Pancreas (tissue), 10 donors: ENCODE measurements at regions not wholly inside any gene's neighbourhood (a gene's known extent, or its start where the extent isn't known, plus 50 kb on each side); places are given as distances from the start of the nearest gene placed in this dataset.

ENCODE experiments used
- ATAC-seq, 4 donors: fragments of 200-7000 bp; cut with Tn5 transposase; one replicate each; pipeline versions ENCODE4 v1.8.0 to v1.9.1; 2020; ENCODE audit warnings: mild to moderate bottlenecking in 4 of 4, moderate library complexity in 4 of 4
- DNase-seq, 6 donors: peaks; one replicate each; pipeline ENCODE4 v3.0.0-alpha.2; 2020
- FAIRE-seq: peaks from 2 replicates; lab custom pipeline; 2012; peaks lifted over from hg19 to GRCh38; lab: Jason Lieb, UNC
- H3K27ac ChIP-seq, 4 donors: fragments of 200-600 bp; sonication (generic); 1 replicate in 3 of 4; 2 replicates in 1 of 4; pipeline versions ENCODE4 v1.5.0 to v1.8.0; 2020
- H3K27me3 ChIP-seq, 4 donors: fragments of 200-600 bp; one replicate each; pipeline ENCODE4 v1.8.0; 2021
- H3K36me3 ChIP-seq, 3 donors: fragments of 200-600 bp; sonication (generic) in 1 of 3; one replicate each; pipeline versions ENCODE4 v1.5.0 to v1.8.0; 2020 to 2021
- H3K4me1 ChIP-seq, 3 donors: fragments of 200-600 bp; one replicate each; pipeline ENCODE4 v1.8.0; 2021
- H3K4me3 ChIP-seq, 4 donors: fragments of 200-600 bp; sonication (generic) in 2 of 4; one replicate each; pipeline versions ENCODE4 v1.5.0 to v1.8.0; 2020 to 2021
- H3K9me3 ChIP-seq, 4 donors: fragments of 200-600 bp; one replicate each; pipeline ENCODE4 v1.8.0; 2021
- WGBS, 2 donors: extraction: QIAGEN DNeasy Blood & Tissue Kit; methylation state at CpG; one replicate each; pipeline ENCODE4 v1.1.7; 2013; 5-methylcytosine and 5-hydroxymethylcytosine counted together
- intact Hi-C, 3 donors: fragments of 100-400 bp; cut with DNase I; formaldehyde crosslinking; loops; one replicate each; pipeline versions ENCODE4 v1.11.1 to v1.14.2; 2022
- TF ChIP-seq, protein P1 (sequence below), 4 donors: fragments of 200-600 bp; sonication (generic) in 3 of 4; IDR thresholded peaks; one replicate each; pipeline versions ENCODE4 v1.5.0 to v1.8.0; 2021; ENCODE audit warnings: antibody characterized with exemption in 4 of 4
- donor health status: healthy with polysubstance abuse.
- donor health status: DM: no; HTN: no; CAD: no; lungs with moderate emphysema.
- donor health status: DM: no; HTN: no; CAD: no.
- donor health status: control.
- donor health status: control.
- donor health status: Bipolar disorder and iron deficiency.
- donor health status: DM: yes; HTN: yes; CAD: no.
- donor health status: DM: no; HTN: no; CAD: no.
- donor health status: DM: no; HTN: no; CAD: no.
- donor health status: DM: yes; HTN: yes; CAD: no.

DNA sequence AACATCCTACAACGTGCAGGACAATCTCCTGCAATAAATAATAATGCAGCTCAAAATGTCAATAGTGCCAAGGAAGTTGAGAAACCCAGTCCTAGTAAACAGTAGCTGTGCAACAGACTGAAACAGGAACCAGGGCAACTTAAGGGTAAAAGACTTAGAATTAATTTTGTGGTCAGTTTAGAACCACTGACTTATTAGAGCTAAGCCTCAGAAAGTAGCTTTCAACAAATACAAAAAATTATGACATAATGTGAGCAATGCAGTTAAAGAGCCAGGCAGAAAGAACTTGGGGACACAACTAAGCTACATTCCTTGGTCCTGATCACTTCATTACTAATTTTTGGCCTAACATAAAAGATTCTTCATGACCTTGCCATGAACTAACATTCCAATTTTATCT, 195.4 kb downstream of the MACC1 start:
- 21 to 22% methylated on average over 1 of the region's 1 CpG for WGBS, 2 donors
- Histone ChIP-seq H3K4me3 (no peak overlapping the region), H3K4me1 (no peaks in the 10 kb centered on the region), H3K27ac (no peak overlapping the region), H3K27me3 (no peaks in the 10 kb centered on the region), H3K36me3 (no peaks in the 10 kb centered on the region), H3K9me3 (no peaks in the 10 kb centered on the region)
- no peak for ATAC-seq
- TF ChIP-seq, protein P1, sequence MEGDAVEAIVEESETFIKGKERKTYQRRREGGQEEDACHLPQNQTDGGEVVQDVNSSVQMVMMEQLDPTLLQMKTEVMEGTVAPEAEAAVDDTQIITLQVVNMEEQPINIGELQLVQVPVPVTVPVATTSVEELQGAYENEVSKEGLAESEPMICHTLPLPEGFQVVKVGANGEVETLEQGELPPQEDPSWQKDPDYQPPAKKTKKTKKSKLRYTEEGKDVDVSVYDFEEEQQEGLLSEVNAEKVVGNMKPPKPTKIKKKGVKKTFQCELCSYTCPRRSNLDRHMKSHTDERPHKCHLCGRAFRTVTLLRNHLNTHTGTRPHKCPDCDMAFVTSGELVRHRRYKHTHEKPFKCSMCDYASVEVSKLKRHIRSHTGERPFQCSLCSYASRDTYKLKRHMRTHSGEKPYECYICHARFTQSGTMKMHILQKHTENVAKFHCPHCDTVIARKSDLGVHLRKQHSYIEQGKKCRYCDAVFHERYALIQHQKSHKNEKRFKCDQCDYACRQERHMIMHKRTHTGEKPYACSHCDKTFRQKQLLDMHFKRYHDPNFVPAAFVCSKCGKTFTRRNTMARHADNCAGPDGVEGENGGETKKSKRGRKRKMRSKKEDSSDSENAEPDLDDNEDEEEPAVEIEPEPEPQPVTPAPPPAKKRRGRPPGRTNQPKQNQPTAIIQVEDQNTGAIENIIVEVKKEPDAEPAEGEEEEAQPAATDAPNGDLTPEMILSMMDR (IDR thresholded peaks at IDR 0.05): no peak
- intact Hi-C loops: no loop called here
- no peak for DNase-seq
- no peak for FAIRE-seq

DNA sequence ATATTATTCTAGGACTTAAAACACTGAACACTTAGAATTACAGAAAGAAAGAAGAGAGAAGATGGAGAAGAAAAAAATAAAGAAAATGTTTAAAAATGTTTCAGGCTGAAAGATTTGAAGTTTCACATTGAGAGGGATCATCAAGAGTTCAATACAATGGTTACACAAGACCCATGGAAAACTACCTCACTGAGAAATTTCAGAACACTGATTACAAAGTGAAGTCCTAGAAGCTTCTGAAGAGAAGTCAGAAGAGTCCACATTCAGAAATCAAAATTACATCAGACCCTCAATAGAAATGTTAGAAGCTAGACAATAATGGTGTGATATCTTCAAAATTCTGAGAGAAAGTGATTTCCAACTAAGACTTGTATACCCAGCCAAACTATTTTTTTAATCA, 196.1 kb downstream of the MACC1 start:
- ATAC-seq (no peak), DNase-seq (no peak), FAIRE-seq (no peak)
- Histone ChIP-seq H3K4me3 (no peak overlapping the region), H3K27me3 (no peaks in the 10 kb centered on the region), H3K4me1 (no peaks in the 10 kb centered on the region), H3K9me3 (no peaks in the 10 kb centered on the region), H3K27ac (no peak overlapping the region), H3K36me3 (no peaks in the 10 kb centered on the region)
- intact Hi-C loops: no loop called here
- TF ChIP-seq, protein P1 (IDR thresholded peaks at IDR 0.05): no peak

DNA sequence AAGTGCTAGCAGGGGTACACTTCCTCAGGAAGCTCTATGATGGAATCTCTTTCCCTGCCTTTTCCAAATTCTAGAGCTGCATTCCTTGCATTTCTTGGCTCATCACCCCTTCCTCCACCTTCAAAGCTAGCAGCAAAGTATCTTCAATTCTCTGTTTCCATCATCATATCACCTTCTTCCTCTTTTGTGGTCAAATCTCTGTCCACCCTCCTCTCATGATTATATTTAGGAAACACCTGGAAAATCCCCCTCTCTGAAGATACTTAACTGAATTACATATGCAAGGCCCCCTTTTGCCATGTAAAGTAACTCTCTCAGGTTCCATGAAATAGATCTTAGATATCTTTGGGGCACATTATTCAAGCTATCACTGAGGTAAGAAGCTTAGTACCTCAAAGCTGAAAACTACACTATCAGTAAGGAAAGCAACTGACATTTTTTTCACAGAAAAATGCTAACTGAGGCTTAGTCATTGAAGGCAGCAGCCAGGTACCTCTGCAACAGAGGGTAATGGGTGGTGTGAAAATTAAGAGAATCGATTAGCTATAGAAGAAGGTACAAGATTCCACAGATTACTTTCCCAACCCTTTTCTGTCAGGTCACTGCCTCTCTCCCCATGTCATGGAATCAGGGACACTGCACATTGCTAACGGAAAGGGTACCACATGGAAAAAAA, 197.3 kb downstream of the MACC1 start:
- no peak overlapping the region for H3K4me3 ChIP-seq
- no peaks in the 10 kb centered on the region for H3K4me1 ChIP-seq
- DNase-seq (no peak), ATAC-seq (no peak), FAIRE-seq (no peak)
- H3K9me3 ChIP-seq: no peaks in the 10 kb centered on the region
- intact Hi-C loops: no loop called here
- no peak overlapping the region for H3K27ac ChIP-seq
- no peaks in the 10 kb centered on the region for H3K27me3 ChIP-seq
- TF ChIP-seq, protein P1 (IDR thresholded peaks at IDR 0.05): no peak
- no peaks in the 10 kb centered on the region for H3K36me3 ChIP-seq
- WGBS, 2 donors: 77 to 92% methylated on average over 2 of the region's 2 CpGs

DNA sequence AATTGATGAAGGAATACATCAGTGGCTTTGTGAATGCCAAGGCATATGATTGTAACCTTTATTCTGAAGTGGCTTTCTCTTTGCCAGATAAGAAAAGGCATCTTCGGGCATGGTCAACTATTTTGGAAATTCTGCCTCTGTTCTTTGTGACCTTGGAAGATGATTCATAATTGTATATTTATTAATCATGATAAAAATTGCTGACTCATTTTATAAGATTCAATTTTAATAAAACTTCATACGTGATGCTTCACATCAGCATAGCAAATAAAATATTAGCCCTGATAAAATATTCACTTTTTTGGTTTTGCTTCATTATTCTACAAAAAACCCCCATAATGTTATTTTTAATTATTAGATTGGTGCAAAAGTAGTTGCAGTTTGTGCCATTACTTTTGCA, 200.5 kb downstream of the MACC1 start:
- no peak for FAIRE-seq
- WGBS, 2 donors: 66 to 73% methylated on average over 2 of the region's 2 CpGs
- H3K4me1 ChIP-seq: no peaks in the 10 kb centered on the region

DNA sequence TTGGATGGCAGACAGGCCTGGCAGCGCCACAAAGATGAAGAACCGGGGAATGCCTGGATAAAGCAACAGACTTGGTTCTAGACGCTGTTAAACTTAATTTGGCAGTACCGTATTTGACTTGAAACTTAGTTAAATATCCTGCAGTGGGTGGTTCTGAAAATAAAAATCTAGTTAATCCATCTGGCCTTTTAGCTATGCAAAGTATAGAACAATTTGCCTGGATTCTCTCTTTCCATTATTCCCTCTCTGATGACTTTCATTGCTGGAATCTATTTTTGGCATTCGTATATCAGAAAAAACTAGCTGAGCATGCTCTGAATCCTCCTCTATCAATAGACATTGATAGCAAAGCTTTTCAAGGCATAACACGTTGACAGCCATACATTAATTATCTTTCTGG, 203.6 kb downstream of the MACC1 start:
- no peaks in the 10 kb centered on the region for H3K4me1 ChIP-seq
- H3K36me3 ChIP-seq: no peaks in the 10 kb centered on the region
- no peak overlapping the region for H3K27ac ChIP-seq
- TF ChIP-seq, protein P1 (IDR thresholded peaks at IDR 0.05): no peak
- intact Hi-C loops: no loop called here
- WGBS, 2 donors: 69 to 81% methylated on average over 6 of the region's 6 CpGs
- ATAC-seq: no peak
- no peak for FAIRE-seq
- no peaks in the 10 kb centered on the region for H3K9me3 ChIP-seq
- H3K4me3 ChIP-seq: no peak overlapping the region
- DNase-seq: no peak
- H3K27me3 ChIP-seq: no peaks in the 10 kb centered on the region

More for the DNA sequence above, 200.5 kb downstream of the MACC1 start:
- ATAC-seq: no peak
- intact Hi-C loops: no loop called here
- TF ChIP-seq, protein P1 (IDR thresholded peaks at IDR 0.05): no peak
- Histone ChIP-seq H3K27ac (no peak overlapping the region), H3K36me3 (no peaks in the 10 kb centered on the region), H3K27me3 (no peaks in the 10 kb centered on the region), H3K9me3 (no peaks in the 10 kb centered on the region), H3K4me3 (no peak overlapping the region)
- DNase-seq: no peak
